Vagina (tissue), 2 donors: ENCODE measurements at regions not wholly inside any gene's neighbourhood (a gene's known extent, or its start where the extent isn't known, plus 50 kb on each side); places are given as distances from the start of the nearest gene placed in this dataset.
"Not testable (repeated sequence)": the region's sequence is repeated elsewhere in the genome, so short reads cannot be mapped to it uniquely, and the experiment has no call there.

ENCODE experiments used
- CTCF ChIP-seq, 3 experiments: fragments of 450-650 bp in 2 of 3; fragments of 200-600 bp in 1 of 3; sonication (generic) in 1 of 3; IDR thresholded peaks; one replicate each; pipeline ENCODE4 v1.5.1; 2017 to 2019; ENCODE audit warnings: antibody characterized with exemption in 3 of 3, mild to moderate bottlenecking in 2 of 3, moderate library complexity in 2 of 3
- POLR2A ChIP-seq, 2 donors: fragments of 450-650 bp; IDR thresholded peaks; one replicate each; pipeline ENCODE4 v1.6.1; 2017; ENCODE audit warnings: antibody characterized with exemption in 2 of 2, mild to moderate bottlenecking in 2 of 2, moderate library complexity in 2 of 2
- POLR2AphosphoS5 ChIP-seq, 2 donors: sonication (generic); formaldehyde crosslinking; IDR thresholded peaks; one replicate each; pipeline ENCODE4 v1.9.0; 2017; ENCODE audit warnings: antibody characterized with exemption in 2 of 2, mild to moderate bottlenecking in 2 of 2, low read depth in 1 of 2; ENCODE audit not compliant: insufficient read depth in 1 of 2

DNA sequence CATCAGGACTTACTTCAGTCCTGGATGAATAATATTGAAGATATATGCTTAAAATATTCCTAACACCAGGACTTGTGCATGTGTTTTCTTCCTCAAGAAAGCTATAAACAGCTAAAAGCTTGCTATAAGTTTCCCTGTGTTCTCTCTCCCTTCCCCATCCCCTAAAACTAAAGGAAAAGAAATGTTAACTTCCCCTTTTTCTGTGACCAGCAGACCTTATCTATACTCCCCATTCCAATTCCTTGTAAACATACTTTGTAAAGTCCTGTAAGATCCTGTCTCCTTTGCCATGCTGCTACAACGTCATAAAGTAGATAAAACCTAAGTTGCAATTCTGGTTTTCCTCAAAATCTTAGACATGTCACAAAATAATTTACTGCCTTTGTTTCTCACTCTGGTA lies 517.8 kb upstream of the CDH10 start:
- not testable (repeated sequence) for TF ChIP-seq CTCF (IDR thresholded peaks at IDR 0.05); POLR2AphosphoS5 (IDR thresholded peaks at IDR 0.05; ENCODE audit: insufficient read depth in 1 of 2, low read depth in 1 of 2); POLR2A (IDR thresholded peaks at IDR 0.05)
